GM12878 (cell line): ENCODE measurements at regions not wholly inside any gene's neighbourhood (a gene's known extent, or its start where the extent isn't known, plus 50 kb on each side); places are given as distances from the start of the nearest gene placed in this dataset.

Experiments
- ATAC-seq: fragments of 200-7000 bp; cut with Tn5 transposase; 3 replicates; pipeline ENCODE4 v1.9.1; 2020; ENCODE audit warnings: mild to moderate bottlenecking, moderate library complexity
- BruUV-seq: library from RNA; stranded (reverse); fragments of 400-500 nt; replicated peaks from 2 replicates; lab custom pipeline; 2021; lab: Mats Ljungman, UMichigan
- CTCF ChIA-PET: fragments of 300-600 bp; sonication (Branson Sonifier 250); formaldehyde crosslinking; extraction: SDS; loops from one replicate; lab custom pipeline; 2021; ENCODE audit warnings: inconsistent platforms; lab: Yijun Ruan, JAX
- POLR2A ChIA-PET: fragments of 350-600 bp; formaldehyde crosslinking; extraction: SDS; loops from one replicate; lab custom pipeline; 2021; ENCODE audit warnings: inconsistent platforms; lab: Charles Lee
- RAD21 ChIA-PET: fragments of 300-600 bp; sonication (Branson Sonifier 250); formaldehyde crosslinking; loops from one replicate; lab custom pipeline; 2023; ENCODE audit warnings: antibody characterized with exemption; ENCODE audit not compliant: unreplicated experiment; lab: Charles Lee
- SMC1A ChIA-PET: fragments of 300-600 bp; sonication (Branson Sonifier 250); formaldehyde crosslinking; loops from one replicate; lab custom pipeline; 2023; ENCODE audit not compliant: unreplicated experiment, uncharacterized antibody; lab: Charles Lee
- DNase-seq: peaks from one replicate; pipeline ENCODE4 v3.0.0-alpha.2; 2011; ENCODE audit warnings: low read depth, low spot score
- FAIRE-seq: peaks from 3 replicates; lab custom pipeline; 2011; peaks lifted over from hg19 to GRCh38; lab: Jason Lieb, UNC
- H2AFZ ChIP-seq: 2 replicates; pipeline ENCODE4 v1.6.0; 2011; ENCODE audit warnings: low read depth, low read length, control low read depth; ENCODE audit not compliant: control insufficient read depth
- H3K27ac ChIP-seq: 2 replicates; pipeline ENCODE4 v1.5.1; 2011; ENCODE audit warnings: control low read depth; ENCODE audit not compliant: control insufficient read depth, insufficient read depth
- H3K27me3 ChIP-seq, 2 experiments: replicated peaks in 1 of 2; 2 replicates each; pipeline versions ENCODE4 v1.6.0 to v1.6.1; 2011; ENCODE audit warnings: low read length in 1 of 2; ENCODE audit not compliant: control insufficient read depth in 2 of 2, insufficient read depth in 2 of 2
- H3K36me3 ChIP-seq, 2 experiments: 2 replicates each; pipeline ENCODE4 v1.5.1; 2011; ENCODE audit warnings: low read length in 1 of 2; ENCODE audit not compliant: control insufficient read depth in 2 of 2, insufficient read depth in 2 of 2
- H3K4me1 ChIP-seq: 2 replicates; pipeline ENCODE4 v1.6.1; 2011; ENCODE audit warnings: mild to moderate bottlenecking, low read length, moderate library complexity, mixed read lengths; ENCODE audit not compliant: control insufficient read depth, insufficient read depth
- H3K4me2 ChIP-seq: 2 replicates; pipeline ENCODE4 v1.6.0; 2011; ENCODE audit warnings: control low read depth; ENCODE audit not compliant: control insufficient read depth, insufficient read depth
- H3K4me3 ChIP-seq: fragments of 200-600 bp; sonication (generic); 2 replicates; pipeline ENCODE4 v1.5.1; 2016
- H3K79me2 ChIP-seq: 2 replicates; pipeline ENCODE4 v1.6.0; 2011; ENCODE audit warnings: low read length; ENCODE audit not compliant: control insufficient read depth, insufficient read depth
- H3K9ac ChIP-seq: 2 replicates; pipeline ENCODE4 v1.8.0; 2011; ENCODE audit warnings: low read length, control low read depth, mixed read lengths; ENCODE audit not compliant: control insufficient read depth, insufficient read depth
- H3K9me3 ChIP-seq: replicated peaks from 3 replicates; pipeline ENCODE4 v1.5.1; 2011; ENCODE audit warnings: mild to moderate bottlenecking, low read length; ENCODE audit not compliant: control insufficient read depth, insufficient read depth
- H4K20me1 ChIP-seq: 2 replicates; pipeline ENCODE4 v1.6.0; 2011; ENCODE audit not compliant: control insufficient read depth, insufficient read depth
- BRCA1 ChIP-seq: IDR thresholded peaks from 2 replicates; pipeline ENCODE4 v1.6.1; 2011; ENCODE audit warnings: low read depth, low read length, improper control_type of control experiment
- CHD4 ChIP-seq: fragments of 200-600 bp; sonication (generic); IDR thresholded peaks from 2 replicates; pipeline ENCODE4 v1.6.1; 2016; ENCODE audit warnings: mild to moderate bottlenecking
- DPF2 ChIP-seq: fragments of 450-650 bp; IDR thresholded peaks from 2 replicates; pipeline ENCODE4 v1.6.1; 2017; ENCODE audit warnings: mild to moderate bottlenecking
- HDAC6 ChIP-seq: fragments of 200-600 bp; sonication (generic); IDR thresholded peaks from one replicate; pipeline ENCODE4 v1.8.0; 2017; ENCODE audit warnings: antibody characterized with exemption; ENCODE audit not compliant: unreplicated experiment
- IKZF1 ChIP-seq: fragments of 450-650 bp; conservative IDR thresholded peaks from 2 replicates; pipeline ENCODE4 v1.6.1; 2017; ENCODE audit warnings: antibody characterized with exemption, mild to moderate bottlenecking
- KDM1A ChIP-seq: fragments of 200-600 bp; sonication (generic); IDR thresholded peaks from 2 replicates; pipeline ENCODE4 v1.6.1; 2016; ENCODE audit warnings: borderline replicate concordance
- MEF2B ChIP-seq: fragments of 450-650 bp; IDR thresholded peaks from 2 replicates; pipeline ENCODE4 v1.6.1; 2018; ENCODE audit warnings: mild to moderate bottlenecking, moderate library complexity; ENCODE audit not compliant: partially characterized antibody, poor library complexity, severe bottlenecking
- MTA2 ChIP-seq: fragments of 450-650 bp; IDR thresholded peaks from 2 replicates; pipeline ENCODE4 v1.6.1; 2016; ENCODE audit warnings: low read depth, mild to moderate bottlenecking, moderate library complexity
- NFYB ChIP-seq: IDR thresholded peaks from 2 replicates; pipeline ENCODE4 v1.6.1; 2011; ENCODE audit warnings: low read depth, mild to moderate bottlenecking, low read length, improper control_type of control experiment, moderate library complexity; ENCODE audit not compliant: insufficient read depth
- POLR2AphosphoS2 ChIP-seq: IDR thresholded peaks from 2 replicates; pipeline ENCODE4 v1.6.1; 2011; ENCODE audit warnings: low read depth, mild to moderate bottlenecking, low read length, improper control_type of control experiment, moderate library complexity
- RCOR1 ChIP-seq: conservative IDR thresholded peaks from 2 replicates; pipeline ENCODE4 v1.6.1; 2012; ENCODE audit warnings: low read depth, low read length, improper control_type of control experiment
- TBL1XR1 ChIP-seq: IDR thresholded peaks from 2 replicates; pipeline ENCODE4 v1.6.1; 2012; ENCODE audit warnings: low read depth, low read length, improper control_type of control experiment
- TCF12 ChIP-seq: IDR thresholded peaks from 2 replicates; pipeline ENCODE4 v1.6.1; 2011; ENCODE audit warnings: low read depth, mild to moderate bottlenecking, low read length
- WGBS: methylation state at CpG from one replicate; pipeline ENCODE4 v1.1.6; 2016; ENCODE audit warnings: low lambda C conversion rate; ENCODE audit not compliant: insufficient replicate concordance, insufficient coverage; ENCODE audit errors: missing lambda C conversion rate; 5-methylcytosine and 5-hydroxymethylcytosine counted together
- in situ Hi-C: fragments of 300-500 bp; cut with MboI; formaldehyde crosslinking; loops from 9 replicates; pipeline ENCODE4 v1.14.3; 2018; ENCODE audit warnings: mixed read lengths
- intact Hi-C: fragments of 100-400 bp; cut with micrococcal nuclease; formaldehyde crosslinking; loops from one replicate; pipeline ENCODE4 v1.14.2; 2022; ENCODE audit not compliant: unreplicated experiment
- TF ChIP-seq, protein P1 (sequence below): fragments of 150-350 bp; IDR thresholded peaks from 2 replicates; pipeline ENCODE4 v1.6.1; 2014; ENCODE audit warnings: mild to moderate bottlenecking, low read depth, low read length
- TF ChIP-seq, protein P2 (sequence below): fragments of 450-650 bp; IDR thresholded peaks from 2 replicates; pipeline ENCODE4 v1.6.1; 2016; ENCODE audit warnings: mild to moderate bottlenecking, moderate library complexity, borderline replicate concordance
- TF ChIP-seq, protein P3 (sequence below): IDR thresholded peaks from 2 replicates; pipeline ENCODE4 v1.6.1; 2012; ENCODE audit warnings: low read depth, low read length, improper control_type of control experiment
- TF ChIP-seq, protein P4 (sequence below): IDR thresholded peaks from 2 replicates; pipeline ENCODE4 v1.6.1; 2012; ENCODE audit warnings: low read depth, low read length, improper control_type of control experiment

DNA sequence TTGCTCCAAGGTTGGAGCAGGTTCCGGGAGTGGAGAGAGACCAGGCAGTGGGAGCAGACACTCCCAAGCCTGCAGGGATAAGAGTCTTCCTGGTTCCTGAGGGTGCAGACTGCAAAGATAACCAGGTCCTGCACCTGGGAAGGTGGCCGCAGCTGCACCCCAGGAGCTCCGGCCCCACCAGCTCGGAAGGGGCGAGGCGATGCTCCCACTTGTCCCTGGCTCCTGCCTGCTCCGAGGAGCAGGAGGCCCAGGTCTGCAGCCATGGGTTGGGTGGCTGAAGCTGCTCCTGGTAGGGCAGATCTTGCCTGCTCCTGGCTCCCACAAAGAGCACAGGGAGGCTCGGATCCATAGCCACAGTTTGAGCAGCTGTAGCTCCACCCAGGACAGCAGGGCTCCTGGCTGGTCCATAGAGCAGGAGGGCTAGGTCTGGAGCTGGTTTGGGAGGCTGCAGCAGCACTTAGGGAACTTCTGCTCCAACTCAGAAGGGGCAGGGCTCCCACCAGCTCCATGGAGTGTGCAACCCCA, 251.6 kb upstream of the GPC6 start:
- intact Hi-C loops, result no loop called here
- no peak overlapping the region for H3K27ac ChIP-seq
- no peak overlapping the region for H3K9ac ChIP-seq
- BruUV-seq, result no TSS peak
- ChIA-PET POLR2A (no interaction called here), RAD21 (no interaction called here), CTCF (no interaction called here), SMC1A (no interaction called here)
- ATAC-seq (no peak), DNase-seq (no peak), FAIRE-seq (no peak)
- no peak overlapping the region for H3K4me3 ChIP-seq
- H3K4me1 ChIP-seq, result no peaks in the 10 kb centered on the region
- in situ Hi-C loops, result no loop called here
- H3K36me3 ChIP-seq, result no peaks in the 10 kb centered on the region
- H3K79me2 ChIP-seq, result no peaks in the 10 kb centered on the region
- 21% methylated on average over 8 of the region's 8 CpGs for WGBS
- H3K4me2 ChIP-seq, result no peak overlapping the region
- H2AFZ ChIP-seq, result no peak overlapping the region
- TF ChIP-seq, protein P1, sequence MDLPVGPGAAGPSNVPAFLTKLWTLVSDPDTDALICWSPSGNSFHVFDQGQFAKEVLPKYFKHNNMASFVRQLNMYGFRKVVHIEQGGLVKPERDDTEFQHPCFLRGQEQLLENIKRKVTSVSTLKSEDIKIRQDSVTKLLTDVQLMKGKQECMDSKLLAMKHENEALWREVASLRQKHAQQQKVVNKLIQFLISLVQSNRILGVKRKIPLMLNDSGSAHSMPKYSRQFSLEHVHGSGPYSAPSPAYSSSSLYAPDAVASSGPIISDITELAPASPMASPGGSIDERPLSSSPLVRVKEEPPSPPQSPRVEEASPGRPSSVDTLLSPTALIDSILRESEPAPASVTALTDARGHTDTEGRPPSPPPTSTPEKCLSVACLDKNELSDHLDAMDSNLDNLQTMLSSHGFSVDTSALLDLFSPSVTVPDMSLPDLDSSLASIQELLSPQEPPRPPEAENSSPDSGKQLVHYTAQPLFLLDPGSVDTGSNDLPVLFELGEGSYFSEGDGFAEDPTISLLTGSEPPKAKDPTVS, result no peak
- TF ChIP-seq NFYB (no peak), TBL1XR1 (no peak), MEF2B (no peak), IKZF1 (no peak), POLR2AphosphoS2 (no peak), CHD4 (no peak), DPF2 (no peak), KDM1A (no peak), TCF12 (no peak), RCOR1 (no peak), MTA2 (no peak), HDAC6 (no peak), BRCA1 (no peak)
- TF ChIP-seq, protein P2, sequence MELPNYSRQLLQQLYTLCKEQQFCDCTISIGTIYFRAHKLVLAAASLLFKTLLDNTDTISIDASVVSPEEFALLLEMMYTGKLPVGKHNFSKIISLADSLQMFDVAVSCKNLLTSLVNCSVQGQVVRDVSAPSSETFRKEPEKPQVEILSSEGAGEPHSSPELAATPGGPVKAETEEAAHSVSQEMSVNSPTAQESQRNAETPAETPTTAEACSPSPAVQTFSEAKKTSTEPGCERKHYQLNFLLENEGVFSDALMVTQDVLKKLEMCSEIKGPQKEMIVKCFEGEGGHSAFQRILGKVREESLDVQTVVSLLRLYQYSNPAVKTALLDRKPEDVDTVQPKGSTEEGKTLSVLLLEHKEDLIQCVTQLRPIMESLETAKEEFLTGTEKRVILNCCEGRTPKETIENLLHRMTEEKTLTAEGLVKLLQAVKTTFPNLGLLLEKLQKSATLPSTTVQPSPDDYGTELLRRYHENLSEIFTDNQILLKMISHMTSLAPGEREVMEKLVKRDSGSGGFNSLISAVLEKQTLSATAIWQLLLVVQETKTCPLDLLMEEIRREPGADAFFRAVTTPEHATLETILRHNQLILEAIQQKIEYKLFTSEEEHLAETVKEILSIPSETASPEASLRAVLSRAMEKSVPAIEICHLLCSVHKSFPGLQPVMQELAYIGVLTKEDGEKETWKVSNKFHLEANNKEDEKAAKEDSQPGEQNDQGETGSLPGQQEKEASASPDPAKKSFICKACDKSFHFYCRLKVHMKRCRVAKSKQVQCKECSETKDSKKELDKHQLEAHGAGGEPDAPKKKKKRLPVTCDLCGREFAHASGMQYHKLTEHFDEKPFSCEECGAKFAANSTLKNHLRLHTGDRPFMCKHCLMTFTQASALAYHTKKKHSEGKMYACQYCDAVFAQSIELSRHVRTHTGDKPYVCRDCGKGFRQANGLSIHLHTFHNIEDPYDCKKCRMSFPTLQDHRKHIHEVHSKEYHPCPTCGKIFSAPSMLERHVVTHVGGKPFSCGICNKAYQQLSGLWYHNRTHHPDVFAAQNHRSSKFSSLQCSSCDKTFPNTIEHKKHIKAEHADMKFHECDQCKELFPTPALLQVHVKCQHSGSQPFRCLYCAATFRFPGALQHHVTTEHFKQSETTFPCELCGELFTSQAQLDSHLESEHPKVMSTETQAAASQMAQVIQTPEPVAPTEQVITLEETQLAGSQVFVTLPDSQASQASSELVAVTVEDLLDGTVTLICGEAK, result no peak
- TF ChIP-seq, protein P3, sequence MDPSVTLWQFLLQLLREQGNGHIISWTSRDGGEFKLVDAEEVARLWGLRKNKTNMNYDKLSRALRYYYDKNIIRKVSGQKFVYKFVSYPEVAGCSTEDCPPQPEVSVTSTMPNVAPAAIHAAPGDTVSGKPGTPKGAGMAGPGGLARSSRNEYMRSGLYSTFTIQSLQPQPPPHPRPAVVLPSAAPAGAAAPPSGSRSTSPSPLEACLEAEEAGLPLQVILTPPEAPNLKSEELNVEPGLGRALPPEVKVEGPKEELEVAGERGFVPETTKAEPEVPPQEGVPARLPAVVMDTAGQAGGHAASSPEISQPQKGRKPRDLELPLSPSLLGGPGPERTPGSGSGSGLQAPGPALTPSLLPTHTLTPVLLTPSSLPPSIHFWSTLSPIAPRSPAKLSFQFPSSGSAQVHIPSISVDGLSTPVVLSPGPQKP, result no peak
- TF ChIP-seq, protein P4, sequence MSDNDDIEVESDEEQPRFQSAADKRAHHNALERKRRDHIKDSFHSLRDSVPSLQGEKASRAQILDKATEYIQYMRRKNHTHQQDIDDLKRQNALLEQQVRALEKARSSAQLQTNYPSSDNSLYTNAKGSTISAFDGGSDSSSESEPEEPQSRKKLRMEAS, result no peak
- H3K9me3 ChIP-seq, result no peaks in the 10 kb centered on the region
- H4K20me1 ChIP-seq, result no peaks in the 10 kb centered on the region
- no peaks in the 10 kb centered on the region for H3K27me3 ChIP-seq
